Medulla oblongata (tissue), 1 donor: ENCODE measurements at regions not wholly inside any gene's neighbourhood (a gene's known extent, or its start where the extent isn't known, plus 50 kb on each side); places are given as distances from the start of the nearest gene placed in this dataset.

Experiments
- DNase-seq: peaks from one replicate; pipeline ENCODE4 v3.0.0-alpha.2; 2015; ENCODE audit errors: extremely low spot score

GRCh38 chr6:141677598-141678211 lies 455.0 kb upstream of the GJE1 start:
- DNase-seq, result peak; percentile 13

- DNase-seq, result no peak
Measured at GRCh38 chr6:141675957-141676356, 456.8 kb upstream of the GJE1 start.

GRCh38 chr6:141669141-141669540 lies 463.6 kb upstream of the GJE1 start:
- no peak for DNase-seq

DNA sequence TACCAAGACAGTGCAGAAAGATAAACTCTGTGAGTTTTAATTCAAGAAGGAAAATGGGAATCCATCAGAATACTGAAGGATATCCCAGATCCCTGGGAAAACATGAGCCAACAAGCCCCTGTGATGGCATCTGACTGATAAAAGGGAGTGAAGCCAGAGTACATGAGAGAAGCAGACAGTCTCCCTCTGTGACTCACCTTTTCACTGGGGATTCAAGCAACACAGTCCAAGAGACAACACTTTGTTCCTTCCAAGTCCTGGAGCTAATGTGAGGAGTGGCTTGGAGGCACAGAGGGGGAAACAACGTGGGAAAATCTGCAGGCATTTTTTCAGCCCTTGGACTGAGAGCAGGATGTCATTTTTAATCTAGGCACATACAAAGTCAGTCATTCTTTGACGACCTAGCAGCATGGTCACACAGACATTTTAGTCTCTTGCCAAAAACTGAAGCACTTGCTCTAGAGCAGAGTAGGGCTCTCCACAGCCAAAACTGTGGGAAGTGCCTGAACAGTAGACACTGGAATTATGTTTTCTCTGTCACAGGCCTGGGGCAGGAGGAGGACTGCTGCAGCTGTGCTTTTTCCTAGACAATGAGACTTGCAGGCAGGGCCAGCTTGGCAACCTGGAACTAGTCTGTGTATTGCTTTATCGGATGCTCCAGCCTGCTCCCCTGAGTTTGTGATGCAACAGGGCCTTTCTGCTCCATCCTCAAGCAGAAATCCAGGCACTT lies 465.0 kb upstream of the GJE1 start:
- no peak for DNase-seq

DNA sequence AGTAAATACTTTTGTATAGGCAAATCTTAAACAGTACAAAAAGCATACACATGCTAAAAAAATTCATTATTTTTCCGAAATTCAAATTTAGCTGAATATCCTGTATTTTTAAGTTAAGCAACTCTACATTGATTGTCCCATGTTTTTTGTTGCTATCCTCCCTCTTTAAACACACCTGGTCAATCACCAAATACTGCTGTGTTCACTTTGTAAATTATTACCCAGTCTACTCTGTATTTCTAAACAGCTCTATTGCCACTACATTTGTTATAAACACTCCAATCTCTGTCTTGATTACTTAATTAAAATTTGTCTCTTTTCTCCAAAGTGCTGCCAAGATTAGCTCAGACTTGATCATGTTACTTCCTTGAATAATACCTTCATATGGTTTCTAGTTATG lies 466.5 kb upstream of the GJE1 start:
- DNase-seq, result no peak

DNA sequence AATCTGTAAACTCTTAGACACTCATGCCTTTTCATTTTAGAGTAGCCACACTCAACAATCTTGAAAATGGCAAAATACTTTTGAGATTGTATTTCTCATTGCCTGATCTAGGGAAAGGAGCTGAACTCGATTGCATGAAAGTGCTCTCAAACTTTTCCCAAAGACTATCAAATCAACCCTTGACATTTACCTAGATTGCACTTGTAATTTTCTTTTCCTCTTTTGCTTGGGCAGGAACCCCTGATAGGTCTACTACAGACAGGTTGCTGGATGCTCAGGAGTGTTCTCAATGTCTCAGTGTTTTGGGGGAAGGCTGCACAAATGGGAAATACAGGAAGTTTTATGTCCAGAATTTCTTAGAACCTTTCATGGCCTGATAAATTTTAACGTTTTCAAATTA lies 468.0 kb upstream of the GJE1 start:
- no peak for DNase-seq

DNA sequence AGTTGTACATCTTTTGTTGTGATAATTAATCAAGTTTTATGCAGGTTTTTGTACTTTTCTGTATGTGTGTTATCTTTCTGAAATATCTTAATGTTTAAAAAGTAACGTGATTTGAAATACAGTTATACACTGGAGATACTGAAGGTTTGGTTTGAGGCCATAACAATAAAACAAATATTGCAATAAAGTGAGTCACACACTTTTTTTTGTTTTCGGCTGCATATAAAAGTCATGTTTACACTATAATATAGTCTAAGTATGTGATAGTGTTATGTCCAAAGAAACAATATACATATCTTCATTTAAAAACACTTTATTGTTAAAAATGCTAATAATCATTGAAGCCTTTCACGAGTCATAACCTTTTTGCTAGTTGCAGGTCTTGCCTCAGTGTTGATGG lies 473.1 kb upstream of the GJE1 start:
- no peak for DNase-seq

DNA sequence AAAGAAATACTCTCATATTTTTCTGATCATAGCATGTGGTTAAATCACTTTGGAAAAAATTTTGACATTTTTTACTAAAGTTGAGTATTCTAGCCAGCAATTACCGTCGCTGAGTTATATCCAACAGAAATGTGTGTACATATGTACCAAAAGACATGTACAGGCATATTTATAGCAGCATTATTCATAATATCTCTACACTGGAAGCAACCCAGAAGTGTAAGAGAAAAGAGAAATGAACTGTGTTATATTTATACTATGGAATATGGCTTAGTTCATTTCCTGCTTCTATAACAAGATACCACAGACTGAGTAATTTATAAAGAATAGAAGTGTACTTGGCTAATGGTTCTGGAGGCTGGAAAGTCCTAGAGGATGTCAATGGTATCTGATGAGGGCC lies 474.0 kb upstream of the GJE1 start:
- no peak for DNase-seq

- no peak for DNase-seq
Measured at GRCh38 chr6:141657812-141658211, 474.9 kb upstream of the GJE1 start.

DNA sequence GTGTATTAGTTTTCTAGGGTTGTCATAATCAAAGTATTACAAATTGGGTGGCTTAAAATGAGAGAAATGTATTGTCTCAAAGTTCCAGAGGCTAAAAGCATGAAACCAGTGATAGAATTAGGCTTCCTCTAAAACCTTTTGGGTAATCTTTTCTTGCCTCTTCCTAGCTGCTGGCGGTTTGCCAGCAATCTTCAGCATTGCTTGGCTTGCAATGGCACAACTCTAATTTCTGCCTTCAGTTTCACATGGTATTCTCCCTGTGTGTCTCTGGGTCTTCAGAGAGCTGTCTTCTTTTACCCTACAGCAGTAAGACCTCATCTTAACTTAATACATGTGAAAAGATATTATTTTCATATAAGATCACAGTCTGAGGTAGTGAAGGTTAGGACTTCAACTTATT lies 479.1 kb upstream of the GJE1 start:
- peak; percentile 10 for DNase-seq

DNA sequence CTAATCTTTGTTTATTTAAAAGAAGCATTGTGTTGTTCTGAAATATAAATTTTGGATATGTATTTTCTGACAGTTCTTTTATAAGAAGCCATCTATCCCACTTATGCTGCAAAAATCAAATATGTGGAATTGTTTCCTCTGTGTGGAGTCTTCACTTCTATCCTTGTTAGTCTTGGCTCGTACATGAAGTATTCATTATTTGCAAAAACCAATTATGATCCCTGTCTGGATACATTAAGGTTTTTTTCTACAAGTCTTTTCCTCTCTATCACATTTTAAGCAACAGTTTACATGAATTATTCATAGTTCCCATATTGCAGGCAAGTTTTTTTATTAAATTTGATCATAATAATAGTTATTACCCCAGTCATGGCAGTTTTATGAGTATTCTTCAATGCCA lies 490.8 kb upstream of the GJE1 start:
- no peak for DNase-seq

- no peak for DNase-seq
Measured at GRCh38 chr6:141641406-141641805, 491.3 kb upstream of the GJE1 start.

GRCh38 chr6:141635621-141636020 lies 497.1 kb upstream of the GJE1 start:
- no peak for DNase-seq

DNA sequence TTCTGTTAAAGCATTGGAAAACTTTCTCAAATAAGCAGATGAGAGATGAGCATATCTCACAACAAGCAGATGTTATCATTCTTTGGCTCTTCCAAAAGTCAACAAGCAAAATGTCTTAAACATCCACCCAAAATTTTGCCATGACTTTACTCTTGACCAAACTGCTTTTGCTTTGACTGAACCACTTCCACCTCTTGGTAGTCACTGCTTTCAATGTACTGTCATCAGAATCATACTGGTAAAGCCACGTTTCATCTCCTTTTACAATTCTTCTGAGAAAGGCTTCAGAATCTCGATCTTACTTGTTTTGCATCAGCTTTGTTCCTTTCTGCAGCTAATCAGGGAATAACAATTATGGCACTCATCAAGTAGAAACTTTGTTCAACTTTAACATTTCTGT lies 498.5 kb upstream of the GJE1 start:
- DNase-seq, result no peak

GRCh38 chr6:141624301-141624700 lies 508.4 kb upstream of the GJE1 start:
- no peak for DNase-seq

GRCh38 chr6:141618180-141618581 lies 514.5 kb upstream of the GJE1 start:
- no peak for DNase-seq

DNA sequence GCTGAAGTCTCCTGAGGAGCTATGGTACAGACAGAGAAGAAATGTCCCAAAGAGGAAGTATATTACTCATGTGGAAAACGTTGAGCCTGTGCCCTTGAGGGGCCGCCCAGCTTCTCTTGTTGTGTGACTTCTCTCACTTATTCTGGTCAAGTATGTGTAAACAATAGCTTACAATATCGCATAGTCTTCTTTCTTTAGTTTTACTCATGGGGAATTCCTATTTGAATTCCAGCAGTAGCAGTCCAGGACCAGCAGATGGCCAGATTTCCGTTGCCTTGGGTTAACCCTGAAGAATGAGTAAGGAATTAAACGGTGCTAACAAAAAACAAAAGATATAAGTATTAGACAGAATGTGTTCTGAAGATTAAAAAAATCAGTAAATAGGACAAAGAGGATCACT lies 522.0 kb upstream of the GJE1 start:
- no peak for DNase-seq

- DNase-seq, result no peak
Measured at GRCh38 chr6:141607956-141608355, 524.8 kb upstream of the GJE1 start.

GRCh38 chr6:141598487-141598886 lies 534.2 kb upstream of the GJE1 start:
- no peak for DNase-seq

- no peak for DNase-seq
Measured at GRCh38 chr6:141594874-141595273, 537.9 kb upstream of the GJE1 start.

DNA sequence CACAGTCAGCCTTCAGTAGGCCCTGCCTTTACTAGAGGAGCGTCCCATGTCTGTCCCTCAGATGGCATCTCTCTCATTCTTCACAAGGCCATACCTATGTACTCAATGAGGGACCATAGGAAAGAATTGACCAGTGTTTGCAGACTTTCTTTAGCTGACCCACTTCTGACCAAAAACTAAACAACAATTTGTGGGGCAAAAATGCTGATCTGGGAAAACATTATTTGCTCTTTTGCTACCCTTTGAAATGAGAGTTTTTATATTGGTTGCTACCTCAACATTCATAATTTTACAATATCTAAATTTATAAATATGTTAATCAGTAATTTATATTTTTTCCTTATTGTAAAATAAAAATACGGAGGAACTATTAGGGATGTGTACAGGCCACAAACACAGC lies 539.4 kb upstream of the GJE1 start:
- DNase-seq, result no peak

DNA sequence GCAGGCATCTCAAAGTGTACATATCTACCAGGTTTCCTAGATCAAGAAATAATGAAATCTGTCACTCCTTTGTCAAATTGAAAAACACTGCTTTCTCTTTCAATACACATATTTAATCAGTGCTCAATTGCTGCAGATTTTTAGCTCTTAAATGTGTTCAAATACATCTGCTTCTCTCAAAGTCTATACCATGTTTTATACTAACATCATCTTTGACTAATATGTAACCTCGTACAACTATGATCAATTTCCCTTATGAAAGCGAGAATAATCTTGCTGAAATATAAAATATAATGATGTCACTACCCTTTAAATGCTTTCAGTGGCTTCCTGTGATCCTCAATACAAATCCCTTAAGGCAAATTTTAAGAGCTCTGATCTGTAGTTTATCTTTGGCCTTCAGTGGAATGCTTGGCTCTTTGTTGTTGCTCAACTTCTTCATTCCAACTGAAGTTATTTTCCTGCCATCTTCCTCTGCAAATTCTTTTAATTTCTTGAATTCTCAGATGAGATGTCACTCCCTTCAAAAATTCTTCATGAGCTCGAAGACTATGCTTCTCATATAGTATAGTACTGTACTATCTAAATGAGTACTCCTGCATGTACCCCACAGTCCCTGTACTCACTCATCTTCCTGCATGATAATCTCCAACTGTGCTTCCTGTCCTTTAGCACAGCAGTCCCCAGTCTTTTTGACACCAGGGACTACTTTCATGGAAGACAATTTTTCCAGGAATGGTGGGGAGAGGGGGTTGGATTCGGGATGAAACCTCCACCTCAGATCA lies 545.1 kb upstream of the GJE1 start:
- DNase-seq, result no peak

- DNase-seq, result no peak
Measured at GRCh38 chr6:141580988-141581552, 551.7 kb upstream of the GJE1 start.
